GM20000 (cell line): ENCODE measurements at regions not wholly inside any gene's neighbourhood (a gene's known extent, or its start where the extent isn't known, plus 50 kb on each side); places are given as distances from the start of the nearest gene placed in this dataset.

Experiments used
- DNase-seq: peaks from one replicate; pipeline ENCODE4 v3.0.0; 2012; ENCODE audit warnings: low spot score
- CTCF ChIP-seq: IDR thresholded peaks from 2 replicates; pipeline ENCODE4 v1.5.1; 2012; ENCODE audit warnings: mild to moderate bottlenecking, control low read depth; ENCODE audit errors: extremely low read depth, missing control alignments

DNA sequence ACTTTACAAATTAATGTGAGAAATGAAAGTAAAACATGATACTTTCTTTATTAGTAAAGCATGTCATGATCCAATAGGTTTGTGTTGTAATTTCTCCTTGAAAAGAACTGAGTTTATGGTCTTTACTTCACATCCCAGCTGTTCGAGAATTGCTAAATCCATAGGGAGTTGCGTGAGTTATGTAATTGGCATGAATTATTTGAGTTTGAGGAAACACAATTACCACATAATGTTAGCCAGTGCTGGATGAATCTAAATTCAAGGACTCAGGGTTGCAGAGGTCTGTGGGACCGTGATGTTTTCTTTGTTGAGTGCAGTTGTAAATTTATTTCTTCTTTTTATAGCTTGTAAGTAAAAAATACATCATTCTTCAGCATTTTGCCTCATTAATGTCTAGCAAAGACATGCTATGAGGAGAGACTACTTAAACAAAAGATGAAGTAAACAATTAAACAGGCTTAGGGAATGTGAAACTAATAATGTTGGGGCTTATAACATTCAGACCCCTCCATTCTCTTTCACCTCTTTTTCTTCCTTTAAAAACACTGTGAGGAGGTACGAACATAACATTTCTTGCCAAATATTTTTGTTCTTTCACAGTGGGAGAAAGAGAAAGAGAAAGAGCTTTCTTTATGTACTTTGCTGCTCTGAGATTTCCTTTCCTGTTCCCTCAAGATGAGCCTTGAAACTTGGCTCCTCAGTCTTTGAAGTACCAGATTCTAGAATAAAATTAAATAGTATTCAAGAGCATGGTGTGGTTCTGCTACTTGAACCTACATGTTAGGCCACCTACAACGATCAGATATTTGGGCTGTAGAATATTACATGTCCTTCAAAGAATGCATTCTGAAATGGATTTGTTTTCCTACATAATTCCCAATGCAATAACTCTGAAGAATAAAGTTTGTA lies 159.6 kb upstream of the ANK2 start:
- no peak for TF ChIP-seq CTCF
- DNase-seq, result no peak

GRCh38 chr4:112894480-112894879 lies 155.0 kb upstream of the ANK2 start:
- TF ChIP-seq CTCF, result no peak
- DNase-seq, result no peak

DNA sequence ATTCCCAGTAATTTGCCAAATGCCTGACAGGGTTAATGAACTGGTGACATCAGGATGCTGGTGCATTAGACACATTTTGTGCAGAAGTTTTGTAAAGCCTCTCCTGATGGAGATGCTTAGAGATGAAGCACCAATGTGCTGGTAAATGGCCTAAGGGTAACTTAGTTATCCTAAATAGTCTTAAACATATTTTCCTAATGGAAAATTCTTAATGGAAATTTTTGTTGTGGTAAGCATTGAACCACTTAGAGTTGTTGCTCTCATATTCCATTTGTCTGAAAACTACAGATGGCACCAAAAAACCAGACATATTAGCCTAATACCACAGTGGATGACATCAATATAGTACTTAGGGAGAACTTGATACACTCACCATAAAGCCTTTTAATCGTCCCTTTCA lies 154.5 kb upstream of the ANK2 start:
- TF ChIP-seq CTCF, result no peak

DNA sequence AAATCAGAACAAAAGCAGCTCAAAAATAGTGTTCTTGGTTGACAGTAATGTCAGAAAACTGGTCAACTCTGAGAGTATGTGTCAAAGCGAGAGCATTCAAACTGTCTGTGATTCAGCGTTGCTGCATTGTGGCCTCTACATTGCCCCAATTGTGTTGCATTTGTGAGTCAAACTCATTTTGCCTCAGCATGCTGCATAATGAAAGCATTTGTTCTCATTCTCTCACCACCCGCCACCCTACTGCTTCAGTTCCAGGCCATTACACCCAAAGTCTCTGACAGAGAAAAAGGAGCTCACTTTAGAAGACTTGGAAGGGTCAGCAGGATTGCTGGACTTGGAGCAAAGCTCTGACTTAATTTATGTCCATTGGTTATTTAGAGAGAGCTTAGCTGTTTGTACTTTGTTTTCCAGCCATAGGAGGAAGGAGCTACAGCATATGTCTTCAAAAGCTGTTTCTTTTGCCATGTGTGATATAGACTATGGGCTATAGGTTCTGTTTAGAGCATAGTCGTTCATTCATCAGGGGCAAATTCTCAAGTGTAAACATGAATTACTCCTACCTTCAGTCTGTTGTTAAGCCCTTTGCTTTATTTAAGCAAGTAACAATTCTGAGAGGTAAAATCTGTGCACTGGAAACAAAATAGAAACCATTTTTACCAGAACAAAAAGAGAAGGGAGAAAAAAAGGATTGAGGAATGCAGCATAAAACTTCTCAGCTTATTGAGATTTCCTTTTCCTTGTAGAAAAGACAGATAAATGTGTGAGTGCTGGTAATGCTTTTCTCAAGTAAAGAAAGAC lies 153.4 kb upstream of the ANK2 start:
- TF ChIP-seq CTCF, result no peak
- no peak for DNase-seq

More for the DNA sequence above, 154.5 kb upstream of the ANK2 start:
- no peak for DNase-seq

GRCh38 chr4:112896609-112897190 lies 152.8 kb upstream of the ANK2 start:
- no peak for DNase-seq
- TF ChIP-seq CTCF, result no peak

- no peak for DNase-seq
- TF ChIP-seq CTCF, result no peak
These were observed 151.9 kb upstream of the ANK2 start for GRCh38 chr4:112897543-112897942.
